ENCODE measurements at regions not wholly inside any gene's neighbourhood (a gene's known extent, or its start where the extent isn't known, plus 50 kb on each side); places are given as distances from the start of the nearest gene placed in this dataset.

DNA sequence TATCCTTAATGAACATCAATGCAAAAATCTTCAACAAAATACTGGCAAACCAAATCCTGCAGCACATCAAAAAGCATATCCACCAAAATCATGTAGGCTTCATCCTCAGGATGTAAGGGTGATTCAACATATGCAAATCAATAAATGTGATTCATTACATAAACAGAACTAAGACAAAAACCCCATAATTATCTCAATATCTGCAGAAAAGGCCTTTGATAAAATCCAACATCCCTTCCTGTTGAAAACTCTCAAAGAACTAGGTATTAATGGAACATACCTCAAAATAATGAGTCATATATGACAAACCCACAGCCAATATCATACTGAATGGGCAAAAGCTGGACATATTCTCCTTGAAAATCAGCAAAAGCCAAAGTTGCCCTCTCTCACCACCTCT lies 54.6 kb upstream of the DEPDC1 start:
- intact Hi-C loops (cut with DNase I) = no loop called here
- ATAC-seq = no peak
- H3K9me3 ChIP-seq = no peaks in the 10 kb centered on the region

DNA sequence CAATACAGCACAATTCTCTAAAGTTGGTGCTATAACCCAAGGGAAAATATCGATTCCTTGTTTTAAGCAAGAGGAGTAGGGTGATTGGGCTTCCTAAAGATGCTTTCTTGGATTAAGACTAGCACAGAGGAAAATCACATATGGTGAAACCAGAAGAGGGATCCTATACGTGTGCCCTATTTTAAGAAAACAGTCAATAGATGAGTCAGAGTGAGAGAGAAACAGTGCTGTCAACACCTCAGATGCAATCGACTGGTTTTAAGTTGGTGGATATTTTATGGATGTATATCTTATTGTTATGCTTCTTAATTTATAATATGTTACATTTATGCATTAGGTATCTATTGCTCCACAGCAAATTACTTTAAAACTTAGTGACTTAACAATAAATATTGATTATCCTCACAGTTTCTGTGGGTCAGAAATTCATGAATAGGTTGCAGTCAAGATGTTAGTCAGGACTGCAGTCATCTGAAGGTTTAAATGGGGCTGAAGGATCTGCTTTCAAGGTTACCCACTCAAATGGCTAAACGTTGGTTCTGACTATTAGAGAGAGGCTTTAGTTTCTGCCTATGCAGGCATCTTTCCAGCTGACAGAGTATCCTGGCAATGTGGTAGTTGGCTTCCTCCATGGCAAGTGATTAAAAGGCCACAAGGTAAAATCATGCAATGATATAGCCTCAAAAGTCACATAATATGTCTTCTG lies 61.6 kb upstream of the DEPDC1 start:
- intact Hi-C loops (cut with DNase I) = no loop called here
- H3K4me3 ChIP-seq = no peak overlapping the region
- H3K9me3 ChIP-seq = no peaks in the 10 kb centered on the region
- H3K4me1 ChIP-seq = no peaks in the 10 kb centered on the region
- H3K36me3 ChIP-seq (ENCODE audit: insufficient read depth in 1 of 2, low read depth in 1 of 2) = no peaks in the 10 kb centered on the region
- TF ChIP-seq, protein P1, sequence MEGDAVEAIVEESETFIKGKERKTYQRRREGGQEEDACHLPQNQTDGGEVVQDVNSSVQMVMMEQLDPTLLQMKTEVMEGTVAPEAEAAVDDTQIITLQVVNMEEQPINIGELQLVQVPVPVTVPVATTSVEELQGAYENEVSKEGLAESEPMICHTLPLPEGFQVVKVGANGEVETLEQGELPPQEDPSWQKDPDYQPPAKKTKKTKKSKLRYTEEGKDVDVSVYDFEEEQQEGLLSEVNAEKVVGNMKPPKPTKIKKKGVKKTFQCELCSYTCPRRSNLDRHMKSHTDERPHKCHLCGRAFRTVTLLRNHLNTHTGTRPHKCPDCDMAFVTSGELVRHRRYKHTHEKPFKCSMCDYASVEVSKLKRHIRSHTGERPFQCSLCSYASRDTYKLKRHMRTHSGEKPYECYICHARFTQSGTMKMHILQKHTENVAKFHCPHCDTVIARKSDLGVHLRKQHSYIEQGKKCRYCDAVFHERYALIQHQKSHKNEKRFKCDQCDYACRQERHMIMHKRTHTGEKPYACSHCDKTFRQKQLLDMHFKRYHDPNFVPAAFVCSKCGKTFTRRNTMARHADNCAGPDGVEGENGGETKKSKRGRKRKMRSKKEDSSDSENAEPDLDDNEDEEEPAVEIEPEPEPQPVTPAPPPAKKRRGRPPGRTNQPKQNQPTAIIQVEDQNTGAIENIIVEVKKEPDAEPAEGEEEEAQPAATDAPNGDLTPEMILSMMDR (IDR thresholded peaks at IDR 0.05) = no peak
- WGBS, 3 donors = 36 to 53% (median 37%) methylated on average over 4 of the region's 4 CpGs
- no peak overlapping the region for H3K27ac ChIP-seq
- H3K27me3 ChIP-seq (ENCODE audit: insufficient read depth in 3 of 3, low read length in 2 of 3) = no peaks in the 10 kb centered on the region
- ATAC-seq (no peak), DNase-seq (no peak)

More for the DNA sequence above, 54.6 kb upstream of the DEPDC1 start:
- no peak overlapping the region for H3K4me3 ChIP-seq
- H3K4me1 ChIP-seq = no peaks in the 10 kb centered on the region
- H3K27me3 ChIP-seq (ENCODE audit: insufficient read depth in 3 of 3, low read length in 2 of 3) = no peaks in the 10 kb centered on the region
- DNase-seq = no peak
- no peaks in the 10 kb centered on the region for H3K36me3 ChIP-seq (ENCODE audit: insufficient read depth in 1 of 2, low read depth in 1 of 2)
- TF ChIP-seq, protein P1 (IDR thresholded peaks at IDR 0.05) = no peak
- H3K27ac ChIP-seq = no peak overlapping the region

DNA sequence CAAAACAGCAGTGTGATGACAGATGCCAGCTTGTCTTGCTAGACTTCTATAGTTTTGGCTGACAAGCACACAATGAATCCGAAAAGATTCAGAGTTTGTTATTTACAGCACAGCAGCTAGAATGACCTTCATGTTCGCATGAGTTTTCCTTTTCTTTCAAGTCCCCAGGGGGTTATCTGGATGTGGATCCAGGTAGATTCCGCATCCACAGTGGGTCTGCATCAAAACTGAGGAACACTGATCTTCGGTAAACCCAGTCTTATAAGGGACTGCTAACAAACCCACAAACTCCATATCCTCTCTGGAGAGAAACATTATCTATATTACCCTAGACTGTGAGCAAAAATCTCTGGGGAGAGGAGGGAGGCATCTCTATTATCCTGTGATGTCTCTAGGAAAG lies 69.0 kb upstream of the DEPDC1 start:
- H3K4me3 ChIP-seq = no peak overlapping the region
- DNase-seq (no peak), ATAC-seq (no peak)
- H3K27ac ChIP-seq = no peak overlapping the region
- intact Hi-C loops (cut with DNase I) = no loop called here
- WGBS, 3 donors = 46 to 57% (median 55%) methylated on average over 4 of the region's 4 CpGs
- H3K4me1 ChIP-seq = no peaks in the 10 kb centered on the region
- no peaks in the 10 kb centered on the region for H3K9me3 ChIP-seq
- TF ChIP-seq, protein P1 (IDR thresholded peaks at IDR 0.05) = no peak
- H3K27me3 ChIP-seq (ENCODE audit: insufficient read depth in 3 of 3, low read length in 2 of 3) = no peaks in the 10 kb centered on the region
- no peaks in the 10 kb centered on the region for H3K36me3 ChIP-seq (ENCODE audit: insufficient read depth in 1 of 2, low read depth in 1 of 2)

DNA sequence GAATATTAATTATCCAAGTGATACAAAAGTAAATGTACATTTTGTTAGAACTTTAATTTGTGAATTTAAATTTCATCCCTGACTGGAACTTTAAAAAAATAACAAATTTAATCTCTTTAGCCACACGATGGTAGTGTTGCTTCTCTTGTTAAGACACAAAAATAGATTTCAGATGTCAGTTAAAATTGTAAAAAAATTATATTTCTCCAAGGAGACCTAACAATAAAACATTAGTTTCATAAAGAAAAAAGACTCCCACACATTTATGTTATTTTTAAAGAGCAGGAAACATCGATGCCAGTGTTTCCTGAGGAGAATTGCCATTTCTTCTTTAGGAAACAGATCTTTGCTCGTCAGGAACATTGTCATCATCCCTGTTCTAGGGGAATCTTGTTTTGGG lies 74.0 kb upstream of the DEPDC1 start:
- H3K4me1 ChIP-seq = no peaks in the 10 kb centered on the region
- 30 to 33% (median 33%) methylated on average over 3 of the region's 3 CpGs for WGBS, 3 donors
- no peaks in the 10 kb centered on the region for H3K27me3 ChIP-seq (ENCODE audit: insufficient read depth in 3 of 3, low read length in 2 of 3)
- ATAC-seq = no peak
- H3K9me3 ChIP-seq = no peaks in the 10 kb centered on the region
- TF ChIP-seq, protein P1 (IDR thresholded peaks at IDR 0.05) = no peak
- no peaks in the 10 kb centered on the region for H3K36me3 ChIP-seq (ENCODE audit: insufficient read depth in 1 of 2, low read depth in 1 of 2)
- intact Hi-C loops (cut with DNase I) = no loop called here
- H3K4me3 ChIP-seq = no peak overlapping the region
- no peak for DNase-seq
- H3K27ac ChIP-seq = no peak overlapping the region

Measured in psoas muscle (tissue), 7 donors.